ENCODE measurements at regions not wholly inside any gene's neighbourhood (a gene's known extent, or its start where the extent isn't known, plus 50 kb on each side); places are given as distances from the start of the nearest gene placed in this dataset.

- POLR2A ChIA-PET, result no interaction called here
- Histone ChIP-seq H3K9ac (ENCODE audit: insufficient read depth in 1 of 2, low read depth in 2 of 2, low read length in 2 of 2) (no peak overlapping the region), H3K79me2 (ENCODE audit: control insufficient read depth, insufficient read depth, low read length) (no peaks in the 10 kb centered on the region), H3K4me2 (ENCODE audit: insufficient read depth, low read length) (no peak overlapping the region), H3K36me3 (ENCODE audit: control insufficient read depth, insufficient read depth, low read length) (no peaks in the 10 kb centered on the region), H3K4me1 (replicated peaks in 1 of 2; ENCODE audit: control insufficient read depth in 2 of 2, insufficient read depth in 2 of 2, low read length in 2 of 2) (no peaks in the 10 kb centered on the region), H3K27me3 (ENCODE audit: control insufficient read depth in 2 of 2, insufficient read depth in 2 of 2, low read length in 2 of 2) (no peaks in the 10 kb centered on the region), H3K4me3 (no peak overlapping the region), H3K9me3 (replicated peaks; ENCODE audit: control insufficient read depth, insufficient read depth, low read depth, low read length) (no peaks in the 10 kb centered on the region), H3K9me1 (ENCODE audit: control insufficient read depth, insufficient read depth, low read length) (no peaks in the 10 kb centered on the region), H2AFZ (ENCODE audit: low read depth, low read length) (no peak overlapping the region), H3K27ac (ENCODE audit: extremely low read depth, low read depth, low read length) (no peak overlapping the region), H4K20me1 (replicated peaks; ENCODE audit: control insufficient read depth, insufficient read depth, low read length) (no peaks in the 10 kb centered on the region)
- no TSS peak for BruUV-seq (replicated peaks)
- no peak for DNase-seq (ENCODE audit: extremely low read depth in 1 of 4, low spot score in 3 of 4)
- TF ChIP-seq MAFG (tag; conservative IDR thresholded peaks at IDR 0.05), result no peak
- in situ Hi-C loops (cut with MboI), result no loop called here
- WGBS (ENCODE audit: insufficient coverage, low coverage, missing lambda C conversion rate), result 0% methylated on average over 3 of the region's 3 CpGs
- ATAC-seq, result no peak
- intact Hi-C loops (cut with micrococcal nuclease), result no loop called here
- CTCF ChIA-PET (ENCODE audit: low intra/inter-chr PET ratio), result no interaction called here
- no peak for FAIRE-seq
These were observed 512.2 kb downstream of the SATB2 start for GRCh38 chr2:198945496-198945895.

DNA sequence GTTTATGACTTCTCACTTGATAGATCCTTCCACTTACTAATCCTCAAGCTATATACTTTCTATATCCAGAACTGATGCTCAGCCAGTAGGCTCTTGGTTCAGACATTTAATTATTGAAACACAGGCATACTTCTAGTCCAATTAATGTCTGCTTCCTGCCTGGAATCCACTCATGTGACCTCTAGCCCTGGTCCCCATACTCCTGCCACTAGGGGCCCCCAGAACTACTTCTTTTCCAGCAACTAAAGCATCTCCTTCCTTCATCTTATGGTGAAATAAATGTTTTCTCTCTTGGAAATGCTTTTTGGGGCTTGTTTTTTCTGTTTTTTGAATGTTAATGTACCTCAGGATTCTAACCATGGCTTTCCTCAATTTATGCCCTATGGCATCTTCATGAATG, 527.6 kb downstream of the SATB2 start:
- POLR2A ChIA-PET, result no interaction called here
- TF ChIP-seq CREB1 (IDR thresholded peaks at IDR 0.05), result no peak
- no peak for TF ChIP-seq CREB1 (CRISPR knock-in tag; IDR thresholded peaks at IDR 0.05)
- TF ChIP-seq, protein P1, sequence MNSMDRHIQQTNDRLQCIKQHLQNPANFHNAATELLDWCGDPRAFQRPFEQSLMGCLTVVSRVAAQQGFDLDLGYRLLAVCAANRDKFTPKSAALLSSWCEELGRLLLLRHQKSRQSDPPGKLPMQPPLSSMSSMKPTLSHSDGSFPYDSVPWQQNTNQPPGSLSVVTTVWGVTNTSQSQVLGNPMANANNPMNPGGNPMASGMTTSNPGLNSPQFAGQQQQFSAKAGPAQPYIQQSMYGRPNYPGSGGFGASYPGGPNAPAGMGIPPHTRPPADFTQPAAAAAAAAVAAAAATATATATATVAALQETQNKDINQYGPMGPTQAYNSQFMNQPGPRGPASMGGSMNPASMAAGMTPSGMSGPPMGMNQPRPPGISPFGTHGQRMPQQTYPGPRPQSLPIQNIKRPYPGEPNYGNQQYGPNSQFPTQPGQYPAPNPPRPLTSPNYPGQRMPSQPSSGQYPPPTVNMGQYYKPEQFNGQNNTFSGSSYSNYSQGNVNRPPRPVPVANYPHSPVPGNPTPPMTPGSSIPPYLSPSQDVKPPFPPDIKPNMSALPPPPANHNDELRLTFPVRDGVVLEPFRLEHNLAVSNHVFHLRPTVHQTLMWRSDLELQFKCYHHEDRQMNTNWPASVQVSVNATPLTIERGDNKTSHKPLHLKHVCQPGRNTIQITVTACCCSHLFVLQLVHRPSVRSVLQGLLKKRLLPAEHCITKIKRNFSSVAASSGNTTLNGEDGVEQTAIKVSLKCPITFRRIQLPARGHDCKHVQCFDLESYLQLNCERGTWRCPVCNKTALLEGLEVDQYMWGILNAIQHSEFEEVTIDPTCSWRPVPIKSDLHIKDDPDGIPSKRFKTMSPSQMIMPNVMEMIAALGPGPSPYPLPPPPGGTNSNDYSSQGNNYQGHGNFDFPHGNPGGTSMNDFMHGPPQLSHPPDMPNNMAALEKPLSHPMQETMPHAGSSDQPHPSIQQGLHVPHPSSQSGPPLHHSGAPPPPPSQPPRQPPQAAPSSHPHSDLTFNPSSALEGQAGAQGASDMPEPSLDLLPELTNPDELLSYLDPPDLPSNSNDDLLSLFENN (IDR thresholded peaks at IDR 0.05; ENCODE audit: low read depth in 2 of 2, low read length in 2 of 2), result no peak
- no peak for TF ChIP-seq TEAD4 (IDR thresholded peaks at IDR 0.05; ENCODE audit: low read length)
- no peak for TF ChIP-seq TEAD4 (CRISPR knock-in tag; IDR thresholded peaks at IDR 0.05; ENCODE audit: borderline replicate concordance)
- no peak for TF ChIP-seq ZNF280A (IDR thresholded peaks at IDR 0.05; ENCODE audit: low read depth, partially characterized antibody)
- no peak for TF ChIP-seq NCOR1 (IDR thresholded peaks at IDR 0.05)
- TF ChIP-seq BCL6 (CRISPR knock-in tag; IDR thresholded peaks at IDR 0.05), result no peak
- Histone ChIP-seq H3K4me1 (replicated peaks in 1 of 2; ENCODE audit: control insufficient read depth in 2 of 2, insufficient read depth in 2 of 2, low read length in 2 of 2) (no peaks in the 10 kb centered on the region), H3K4me3 (no peak overlapping the region), H3K9me1 (ENCODE audit: control insufficient read depth, insufficient read depth, low read length) (no peaks in the 10 kb centered on the region), H3K4me2 (ENCODE audit: insufficient read depth, low read length) (no peak overlapping the region), H3K9me3 (replicated peaks; ENCODE audit: control insufficient read depth, insufficient read depth, low read depth, low read length) (no peaks in the 10 kb centered on the region), H3K79me2 (ENCODE audit: control insufficient read depth, insufficient read depth, low read length) (no peaks in the 10 kb centered on the region), H2AFZ (ENCODE audit: low read depth, low read length) (no peak overlapping the region), H3K27me3 (ENCODE audit: control insufficient read depth in 2 of 2, insufficient read depth in 2 of 2, low read length in 2 of 2) (no peaks in the 10 kb centered on the region), H4K20me1 (replicated peaks; ENCODE audit: control insufficient read depth, insufficient read depth, low read length) (no peaks in the 10 kb centered on the region), H3K9ac (ENCODE audit: insufficient read depth in 1 of 2, low read depth in 2 of 2, low read length in 2 of 2) (no peak overlapping the region), H3K27ac (ENCODE audit: extremely low read depth, low read depth, low read length) (no peak overlapping the region), H3K36me3 (ENCODE audit: control insufficient read depth, insufficient read depth, low read length) (no peaks in the 10 kb centered on the region)
- no peak for ATAC-seq
- no TSS peak for BruUV-seq (replicated peaks)
- CTCF ChIA-PET (ENCODE audit: low intra/inter-chr PET ratio), result no interaction called here
- DNase-seq (ENCODE audit: extremely low read depth in 1 of 4, low spot score in 3 of 4), result no peak
- FAIRE-seq, result no peak
- in situ Hi-C loops (cut with MboI), result no loop called here
- intact Hi-C loops (cut with micrococcal nuclease), result no loop called here
